ENCODE measurements at regions not wholly inside any gene's neighbourhood (a gene's known extent, or its start where the extent isn't known, plus 50 kb on each side); places are given as distances from the start of the nearest gene placed in this dataset.

DNA sequence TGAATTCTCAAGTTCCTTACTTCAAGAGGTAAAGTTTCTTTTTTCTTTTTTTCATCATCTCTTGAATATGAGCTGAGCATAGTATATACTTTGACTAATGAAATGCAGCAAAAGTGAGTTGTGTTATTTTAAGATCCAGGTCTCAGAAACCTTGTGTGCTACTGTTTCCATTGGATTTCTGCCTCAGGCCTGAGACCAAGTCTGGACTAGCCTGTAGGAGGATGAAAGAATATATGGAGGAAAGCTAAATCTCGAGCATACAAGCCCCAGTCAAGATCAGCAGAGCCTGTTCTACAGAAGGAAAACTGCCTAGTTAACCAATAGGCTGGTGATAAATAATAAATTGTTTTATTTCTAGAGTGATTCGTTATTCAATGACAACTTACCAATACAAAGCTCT, 652.5 kb downstream of the C12orf50 start:
- no peak for DNase-seq
- Histone ChIP-seq H3K9ac (no peak overlapping the region), H2AFZ (no peak overlapping the region), H3K36me3 (ENCODE audit: low read depth) (no peaks in the 10 kb centered on the region), H3K27me3 (replicated peaks; ENCODE audit: insufficient read depth) (no peaks in the 10 kb centered on the region), H3K9me3 (ENCODE audit: low read depth) (no peaks in the 10 kb centered on the region), H3K27ac (no peak overlapping the region), H3F3A (ENCODE audit: insufficient read depth) (no peaks in the 10 kb centered on the region), H3K4me3 (no peak overlapping the region), H3K79me2 (ENCODE audit: insufficient read depth) (no peaks in the 10 kb centered on the region), H3K4me1 (ENCODE audit: insufficient read depth) (no peaks in the 10 kb centered on the region), H4K20me1 (ENCODE audit: insufficient read depth) (no peaks in the 10 kb centered on the region), H3K4me2 (ENCODE audit: unreplicated experiment) (no peak overlapping the region), H3K9me2 (ENCODE audit: insufficient read depth) (no peaks in the 10 kb centered on the region)
- in situ Hi-C loops (cut with MboI): no loop called here
- WGBS, 2 experiments (ENCODE audit: low coverage in 1 of 2, low lambda C conversion rate in 2 of 2, missing lambda C conversion rate in 2 of 2): 6 to 8% methylated on average over 2 of the region's 2 CpGs
- TF ChIP-seq EZH2phosphoT487 (IDR thresholded peaks at IDR 0.05; ENCODE audit: insufficient read depth, low read depth) (no peak), EZH2 (IDR thresholded peaks at IDR 0.05; ENCODE audit: insufficient read depth, poor library complexity, severe bottlenecking) (no peak)

DNA sequence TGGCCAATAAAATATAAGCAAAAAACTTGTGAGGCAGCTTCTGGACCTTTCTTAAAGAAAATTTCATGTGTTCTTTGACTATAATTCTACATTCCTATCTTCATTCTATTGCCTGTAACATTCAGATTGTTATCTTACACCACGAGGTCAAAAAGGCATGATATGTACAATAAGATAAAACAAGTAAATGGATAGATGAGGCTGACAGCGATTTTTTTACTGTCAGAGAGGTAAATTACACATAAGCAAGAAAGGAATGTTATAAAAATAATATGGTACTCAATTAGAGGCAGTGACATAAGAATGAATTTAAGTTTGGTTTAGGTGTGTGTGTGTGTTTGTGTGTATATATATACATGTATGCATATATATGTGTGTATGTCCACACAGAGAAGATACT, 660.0 kb downstream of the C12orf50 start:
- H3K9me3 ChIP-seq (ENCODE audit: low read depth): no peaks in the 10 kb centered on the region
- TF ChIP-seq EZH2 (IDR thresholded peaks at IDR 0.05; ENCODE audit: insufficient read depth, poor library complexity, severe bottlenecking) (no peak), EZH2phosphoT487 (IDR thresholded peaks at IDR 0.05; ENCODE audit: insufficient read depth, low read depth) (no peak)
- no peaks in the 10 kb centered on the region for H3K4me1 ChIP-seq (ENCODE audit: insufficient read depth)
- H3K9me2 ChIP-seq (ENCODE audit: insufficient read depth): no peaks in the 10 kb centered on the region
- H2AFZ ChIP-seq: no peak overlapping the region
- no peak for DNase-seq
- H3K9ac ChIP-seq: no peak overlapping the region
- H3F3A ChIP-seq (ENCODE audit: insufficient read depth): no peaks in the 10 kb centered on the region
- H3K27ac ChIP-seq: no peak overlapping the region
- H4K20me1 ChIP-seq (ENCODE audit: insufficient read depth): no peaks in the 10 kb centered on the region
- no peak overlapping the region for H3K4me3 ChIP-seq
- no peaks in the 10 kb centered on the region for H3K27me3 ChIP-seq (replicated peaks; ENCODE audit: insufficient read depth)
- in situ Hi-C loops (cut with MboI): no loop called here
- 18 to 25% methylated on average over 2 of the region's 2 CpGs for WGBS, 2 experiments (ENCODE audit: low coverage in 1 of 2, low lambda C conversion rate in 2 of 2, missing lambda C conversion rate in 2 of 2)
- H3K79me2 ChIP-seq (ENCODE audit: insufficient read depth): no peaks in the 10 kb centered on the region
- H3K36me3 ChIP-seq (ENCODE audit: low read depth): no peaks in the 10 kb centered on the region
- H3K4me2 ChIP-seq (ENCODE audit: unreplicated experiment): no peak overlapping the region

DNA sequence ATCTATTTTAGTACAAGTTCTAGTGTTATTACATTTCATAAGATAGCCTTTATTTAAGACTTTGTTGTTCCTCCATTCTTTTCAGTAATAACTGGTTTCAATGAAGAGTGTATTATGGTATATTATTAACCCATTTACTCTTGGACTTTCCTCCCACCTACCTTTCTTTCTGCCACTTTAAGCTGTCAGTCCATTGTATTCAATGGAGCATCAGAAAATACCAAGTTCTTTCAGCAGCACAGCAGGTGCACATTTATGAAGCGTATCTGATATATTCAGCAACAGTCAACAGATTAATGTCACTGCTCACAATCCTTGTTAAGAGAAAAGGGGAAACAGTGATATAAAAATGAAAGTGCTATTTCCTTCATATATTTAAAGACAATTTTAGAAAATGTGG, 660.9 kb downstream of the C12orf50 start:
- WGBS, 2 experiments (ENCODE audit: low coverage in 1 of 2, low lambda C conversion rate in 2 of 2, missing lambda C conversion rate in 2 of 2): 46 to 62% methylated on average over 1 of the region's 1 CpG
- no peaks in the 10 kb centered on the region for H3K4me1 ChIP-seq (ENCODE audit: insufficient read depth)
- no peaks in the 10 kb centered on the region for H3K36me3 ChIP-seq (ENCODE audit: low read depth)
- TF ChIP-seq EZH2 (IDR thresholded peaks at IDR 0.05; ENCODE audit: insufficient read depth, poor library complexity, severe bottlenecking) (no peak), EZH2phosphoT487 (IDR thresholded peaks at IDR 0.05; ENCODE audit: insufficient read depth, low read depth) (no peak)
- no peaks in the 10 kb centered on the region for H3K9me2 ChIP-seq (ENCODE audit: insufficient read depth)
- H2AFZ ChIP-seq: no peak overlapping the region
- no peaks in the 10 kb centered on the region for H3K27me3 ChIP-seq (replicated peaks; ENCODE audit: insufficient read depth)
- no peaks in the 10 kb centered on the region for H3K9me3 ChIP-seq (ENCODE audit: low read depth)
- no peaks in the 10 kb centered on the region for H3F3A ChIP-seq (ENCODE audit: insufficient read depth)
- in situ Hi-C loops (cut with MboI): no loop called here
- H3K4me3 ChIP-seq: no peak overlapping the region
- H3K9ac ChIP-seq: no peak overlapping the region
- no peaks in the 10 kb centered on the region for H4K20me1 ChIP-seq (ENCODE audit: insufficient read depth)
- H3K79me2 ChIP-seq (ENCODE audit: insufficient read depth): no peaks in the 10 kb centered on the region
- H3K4me2 ChIP-seq (ENCODE audit: unreplicated experiment): no peak overlapping the region
- no peak overlapping the region for H3K27ac ChIP-seq
- DNase-seq: no peak

DNA sequence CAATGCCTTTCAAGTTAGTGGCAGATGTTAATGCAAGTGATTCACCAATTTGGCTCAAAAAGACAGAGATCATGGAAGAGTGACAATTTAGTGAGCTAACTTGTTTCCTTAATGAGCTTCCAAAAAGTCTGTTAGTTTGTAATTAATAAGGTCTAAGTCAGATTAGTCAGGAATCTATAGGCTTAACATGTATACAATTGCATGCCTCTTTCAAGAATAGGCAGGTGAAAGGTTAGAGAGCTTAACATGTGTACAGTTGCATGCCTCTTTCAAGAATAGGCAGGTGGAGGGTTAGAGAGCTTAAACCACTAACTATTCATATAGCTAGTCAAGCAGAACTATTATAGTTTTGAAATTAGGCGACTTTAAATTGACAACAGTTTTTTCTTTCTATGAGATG, 663.8 kb downstream of the C12orf50 start:
- Histone ChIP-seq H3K4me3 (no peak overlapping the region), H3K27ac (no peak overlapping the region), H3K4me2 (ENCODE audit: unreplicated experiment) (no peak overlapping the region), H3F3A (ENCODE audit: insufficient read depth) (no peaks in the 10 kb centered on the region), H3K36me3 (ENCODE audit: low read depth) (no peaks in the 10 kb centered on the region), H3K4me1 (ENCODE audit: insufficient read depth) (no peaks in the 10 kb centered on the region), H3K9me3 (ENCODE audit: low read depth) (no peaks in the 10 kb centered on the region), H3K79me2 (ENCODE audit: insufficient read depth) (no peaks in the 10 kb centered on the region), H4K20me1 (ENCODE audit: insufficient read depth) (no peaks in the 10 kb centered on the region), H3K9ac (no peak overlapping the region), H3K9me2 (ENCODE audit: insufficient read depth) (no peaks in the 10 kb centered on the region), H3K27me3 (replicated peaks; ENCODE audit: insufficient read depth) (no peaks in the 10 kb centered on the region), H2AFZ (no peak overlapping the region)
- no peak for TF ChIP-seq EZH2 (IDR thresholded peaks at IDR 0.05; ENCODE audit: insufficient read depth, poor library complexity, severe bottlenecking)
- no peak for TF ChIP-seq EZH2phosphoT487 (IDR thresholded peaks at IDR 0.05; ENCODE audit: insufficient read depth, low read depth)
- DNase-seq: no peak
- 42 to 48% methylated on average over 1 of the region's 1 CpG for WGBS, 2 experiments (ENCODE audit: low coverage in 1 of 2, low lambda C conversion rate in 2 of 2, missing lambda C conversion rate in 2 of 2)
- in situ Hi-C loops (cut with MboI): no loop called here

DNA sequence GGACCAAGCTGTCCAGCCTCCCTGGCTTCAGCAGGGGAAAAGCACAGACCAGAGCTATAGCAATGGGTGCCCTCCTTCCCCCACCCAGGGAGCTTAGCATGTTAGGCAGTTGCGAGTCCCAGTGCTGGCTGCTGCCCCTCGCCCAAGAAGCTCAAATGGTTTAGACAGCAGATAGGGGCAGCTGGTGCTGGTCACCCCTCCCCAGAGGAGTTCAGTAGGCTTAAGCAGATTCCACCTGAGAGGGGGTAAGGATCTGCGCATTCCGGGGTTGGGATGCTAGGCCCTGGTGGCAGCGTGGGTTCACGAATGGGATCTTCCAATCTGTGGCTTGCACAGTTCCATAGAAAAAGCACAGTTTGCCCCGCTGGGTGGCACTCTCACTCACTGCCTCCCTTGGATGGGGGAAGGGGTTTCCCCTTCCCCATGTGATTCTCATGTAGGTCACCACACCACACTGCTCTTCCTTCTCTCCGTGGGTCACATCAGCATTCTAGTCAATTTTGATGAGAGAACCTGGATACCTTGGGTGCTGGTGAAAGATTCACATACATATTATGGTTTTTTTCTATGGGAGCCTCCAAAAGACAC, 665.6 kb downstream of the C12orf50 start:
- in situ Hi-C loops (cut with MboI): no loop called here
- no peak overlapping the region for H2AFZ ChIP-seq
- no peaks in the 10 kb centered on the region for H3F3A ChIP-seq (ENCODE audit: insufficient read depth)
- no peak overlapping the region for H3K9ac ChIP-seq
- no peaks in the 10 kb centered on the region for H3K36me3 ChIP-seq (ENCODE audit: low read depth)
- H3K79me2 ChIP-seq (ENCODE audit: insufficient read depth): no peaks in the 10 kb centered on the region
- no peak for DNase-seq
- H3K27ac ChIP-seq: no peak overlapping the region
- H3K4me3 ChIP-seq: no peak overlapping the region
- no peaks in the 10 kb centered on the region for H3K4me1 ChIP-seq (ENCODE audit: insufficient read depth)
- no peaks in the 10 kb centered on the region for H3K27me3 ChIP-seq (replicated peaks; ENCODE audit: insufficient read depth)
- no peaks in the 10 kb centered on the region for H3K9me3 ChIP-seq (ENCODE audit: low read depth)
- H4K20me1 ChIP-seq (ENCODE audit: insufficient read depth): no peaks in the 10 kb centered on the region
- no peaks in the 10 kb centered on the region for H3K9me2 ChIP-seq (ENCODE audit: insufficient read depth)
- WGBS, 2 experiments (ENCODE audit: low coverage in 1 of 2, low lambda C conversion rate in 2 of 2, missing lambda C conversion rate in 2 of 2): 49 to 58% methylated on average over 8 of the region's 8 CpGs
- no peak overlapping the region for H3K4me2 ChIP-seq (ENCODE audit: unreplicated experiment)
- no peak for TF ChIP-seq EZH2 (IDR thresholded peaks at IDR 0.05; ENCODE audit: insufficient read depth, poor library complexity, severe bottlenecking)
- no peak for TF ChIP-seq EZH2phosphoT487 (IDR thresholded peaks at IDR 0.05; ENCODE audit: insufficient read depth, low read depth)
